GM12878 (cell line): ENCODE measurements at regions not wholly inside any gene's neighbourhood (a gene's known extent, or its start where the extent isn't known, plus 50 kb on each side); places are given as distances from the start of the nearest gene placed in this dataset.

Experiments
- ATAC-seq: fragments of 200-7000 bp; cut with Tn5 transposase; 3 replicates; pipeline ENCODE4 v1.9.1; 2020; ENCODE audit warnings: mild to moderate bottlenecking, moderate library complexity
- BruUV-seq: library from RNA; stranded (reverse); fragments of 400-500 nt; replicated peaks from 2 replicates; lab custom pipeline; 2021; lab: Mats Ljungman, UMichigan
- CTCF ChIA-PET: fragments of 300-600 bp; sonication (Branson Sonifier 250); formaldehyde crosslinking; extraction: SDS; loops from one replicate; lab custom pipeline; 2021; ENCODE audit warnings: inconsistent platforms; lab: Yijun Ruan, JAX
- POLR2A ChIA-PET: fragments of 350-600 bp; formaldehyde crosslinking; extraction: SDS; loops from one replicate; lab custom pipeline; 2021; ENCODE audit warnings: inconsistent platforms; lab: Charles Lee
- RAD21 ChIA-PET: fragments of 300-600 bp; sonication (Branson Sonifier 250); formaldehyde crosslinking; loops from one replicate; lab custom pipeline; 2023; ENCODE audit warnings: antibody characterized with exemption; ENCODE audit not compliant: unreplicated experiment; lab: Charles Lee
- SMC1A ChIA-PET: fragments of 300-600 bp; sonication (Branson Sonifier 250); formaldehyde crosslinking; loops from one replicate; lab custom pipeline; 2023; ENCODE audit not compliant: unreplicated experiment, uncharacterized antibody; lab: Charles Lee
- DNase-seq: peaks from one replicate; pipeline ENCODE4 v3.0.0-alpha.2; 2011; ENCODE audit warnings: low read depth, low spot score
- FAIRE-seq: peaks from 3 replicates; lab custom pipeline; 2011; peaks lifted over from hg19 to GRCh38; lab: Jason Lieb, UNC
- H2AFZ ChIP-seq: 2 replicates; pipeline ENCODE4 v1.6.0; 2011; ENCODE audit warnings: low read depth, low read length, control low read depth; ENCODE audit not compliant: control insufficient read depth
- H3K27ac ChIP-seq: 2 replicates; pipeline ENCODE4 v1.5.1; 2011; ENCODE audit warnings: control low read depth; ENCODE audit not compliant: control insufficient read depth, insufficient read depth
- H3K27me3 ChIP-seq, 2 experiments: replicated peaks in 1 of 2; 2 replicates each; pipeline versions ENCODE4 v1.6.0 to v1.6.1; 2011; ENCODE audit warnings: low read length in 1 of 2; ENCODE audit not compliant: control insufficient read depth in 2 of 2, insufficient read depth in 2 of 2
- H3K36me3 ChIP-seq, 2 experiments: 2 replicates each; pipeline ENCODE4 v1.5.1; 2011; ENCODE audit warnings: low read length in 1 of 2; ENCODE audit not compliant: control insufficient read depth in 2 of 2, insufficient read depth in 2 of 2
- H3K4me1 ChIP-seq: 2 replicates; pipeline ENCODE4 v1.6.1; 2011; ENCODE audit warnings: mild to moderate bottlenecking, low read length, moderate library complexity, mixed read lengths; ENCODE audit not compliant: control insufficient read depth, insufficient read depth
- H3K4me2 ChIP-seq: 2 replicates; pipeline ENCODE4 v1.6.0; 2011; ENCODE audit warnings: control low read depth; ENCODE audit not compliant: control insufficient read depth, insufficient read depth
- H3K4me3 ChIP-seq: fragments of 200-600 bp; sonication (generic); 2 replicates; pipeline ENCODE4 v1.5.1; 2016
- H3K79me2 ChIP-seq: 2 replicates; pipeline ENCODE4 v1.6.0; 2011; ENCODE audit warnings: low read length; ENCODE audit not compliant: control insufficient read depth, insufficient read depth
- H3K9ac ChIP-seq: 2 replicates; pipeline ENCODE4 v1.8.0; 2011; ENCODE audit warnings: low read length, control low read depth, mixed read lengths; ENCODE audit not compliant: control insufficient read depth, insufficient read depth
- H3K9me3 ChIP-seq: replicated peaks from 3 replicates; pipeline ENCODE4 v1.5.1; 2011; ENCODE audit warnings: mild to moderate bottlenecking, low read length; ENCODE audit not compliant: control insufficient read depth, insufficient read depth
- H4K20me1 ChIP-seq: 2 replicates; pipeline ENCODE4 v1.6.0; 2011; ENCODE audit not compliant: control insufficient read depth, insufficient read depth
- ASH2L ChIP-seq: fragments of 300-600, 200-600 bp; sonication (generic); IDR thresholded peaks from 2 replicates; pipeline ENCODE4 v1.6.1; 2017; ENCODE audit warnings: low read depth, mild to moderate bottlenecking, borderline replicate concordance
- ATF7 ChIP-seq: fragments of 450-650 bp; IDR thresholded peaks from 2 replicates; pipeline ENCODE4 v1.6.1; 2016; ENCODE audit warnings: low read depth, mild to moderate bottlenecking
- BHLHE40 ChIP-seq, 2 experiments: fragments of 450-650 bp in 1 of 2; IDR thresholded peaks; 2 replicates each; pipeline ENCODE4 v1.6.1; 2011 to 2017; ENCODE audit warnings: low read depth in 2 of 2, borderline replicate concordance in 1 of 2, improper control_type of control experiment in 1 of 2, low read length in 1 of 2, mild to moderate bottlenecking in 1 of 2
- CHD2 ChIP-seq: IDR thresholded peaks from 2 replicates; pipeline ENCODE4 v1.6.1; 2011; ENCODE audit warnings: low read depth, low read length, improper control_type of control experiment, borderline replicate concordance
- CTCF ChIP-seq, 3 experiments: IDR thresholded peaks in 2 of 3; conservative IDR thresholded peaks in 1 of 3; 2 replicates each; pipeline ENCODE4 v1.5.1; 2011; ENCODE audit warnings: low read depth in 3 of 3, low read length in 3 of 3, mild to moderate bottlenecking in 3 of 3, control low read depth in 2 of 3, moderate library complexity in 2 of 3, inconsistent platforms in 1 of 3, mixed read lengths in 1 of 3; ENCODE audit not compliant: control insufficient read depth in 2 of 3, insufficient read depth in 1 of 3; ENCODE audit errors: extremely low read depth in 1 of 3
- DPF2 ChIP-seq: fragments of 450-650 bp; IDR thresholded peaks from 2 replicates; pipeline ENCODE4 v1.6.1; 2017; ENCODE audit warnings: mild to moderate bottlenecking
- E2F4 ChIP-seq: IDR thresholded peaks from 2 replicates; pipeline ENCODE4 v1.6.1; 2012; ENCODE audit warnings: low read depth, low read length, improper control_type of control experiment
- EED ChIP-seq: sonication (generic); IDR thresholded peaks from 2 replicates; pipeline ENCODE4 v1.6.1; 2016; ENCODE audit warnings: antibody characterized with exemption, low read depth
- IKZF2 ChIP-seq, 2 experiments: fragments of 450-650 bp; IDR thresholded peaks; 2 replicates each; pipeline ENCODE4 v1.6.1; 2017; ENCODE audit warnings: mild to moderate bottlenecking in 2 of 2, moderate library complexity in 2 of 2
- KAT2A ChIP-seq: conservative IDR thresholded peaks from 2 replicates; pipeline ENCODE4 v1.6.1; 2011; ENCODE audit warnings: low read depth, low read length; ENCODE audit not compliant: control insufficient read depth
- MEF2B ChIP-seq: fragments of 450-650 bp; IDR thresholded peaks from 2 replicates; pipeline ENCODE4 v1.6.1; 2018; ENCODE audit warnings: mild to moderate bottlenecking, moderate library complexity; ENCODE audit not compliant: partially characterized antibody, poor library complexity, severe bottlenecking
- NKRF ChIP-seq: fragments of 450-650 bp; conservative IDR thresholded peaks from 2 replicates; pipeline ENCODE4 v1.6.1; 2017; ENCODE audit warnings: mild to moderate bottlenecking, moderate library complexity
- PKNOX1 ChIP-seq: fragments of 450-650 bp; IDR thresholded peaks from 2 replicates; pipeline ENCODE4 v1.6.1; 2016; ENCODE audit warnings: mild to moderate bottlenecking
- POLR2AphosphoS5 ChIP-seq: IDR thresholded peaks from 2 replicates; pipeline ENCODE4 v1.6.1; 2011; ENCODE audit warnings: mild to moderate bottlenecking, low read length, inconsistent platforms
- POU2F2 ChIP-seq: IDR thresholded peaks from 3 replicates; pipeline ENCODE4 v1.6.1; 2011; ENCODE audit warnings: low read depth, mild to moderate bottlenecking, low read length, borderline replicate concordance
- RELA ChIP-seq: fragments of 450-650 bp; IDR thresholded peaks from 2 replicates; pipeline ENCODE4 v1.8.0; 2014; ENCODE audit warnings: borderline replicate concordance; ENCODE audit not compliant: partially characterized antibody
- SREBF2 ChIP-seq: IDR thresholded peaks from 2 replicates; pipeline ENCODE4 v1.6.1; 2012; ENCODE audit warnings: mild to moderate bottlenecking, low read length
- ZNF207 ChIP-seq: fragments of 450-650 bp; IDR thresholded peaks from 2 replicates; pipeline ENCODE4 v1.6.1; 2014; ENCODE audit warnings: antibody characterized with exemption, mild to moderate bottlenecking, borderline replicate concordance
- in situ Hi-C: fragments of 300-500 bp; cut with MboI; formaldehyde crosslinking; loops from 9 replicates; pipeline ENCODE4 v1.14.3; 2018; ENCODE audit warnings: mixed read lengths
- intact Hi-C: fragments of 100-400 bp; cut with micrococcal nuclease; formaldehyde crosslinking; loops from one replicate; pipeline ENCODE4 v1.14.2; 2022; ENCODE audit not compliant: unreplicated experiment

GRCh38 chr6:76466286-76466685 is 393.8 kb upstream of the IMPG1 start (continued):
- peak; percentile 45; the same call in 1 of the 3 replicates for TF ChIP-seq POU2F2
- TF ChIP-seq IKZF2 (IDR thresholded peaks at IDR 0.05) = 0 out of 4 replicates have a peak, but pooled peaks of 1 of the 2 experiments have one; percentile 23
- no peak for TF ChIP-seq E2F4
- TF ChIP-seq DPF2 = 0 out of 2 replicates have a peak, but pooled peaks have one; percentile 28
- TF ChIP-seq RELA = peak; percentile 34
- peak in 1 of 2 experiments; percentile 19; a peak in 1 of 4 replicates for TF ChIP-seq BHLHE40 (IDR thresholded peaks at IDR 0.05; ENCODE audit: borderline replicate concordance in 1 of 2, low read depth in 2 of 2, low read length in 1 of 2)

GRCh38 chr6:76465410-76465809 is 392.9 kb upstream of the IMPG1 start:
- Histone ChIP-seq H3K9me3 (no peaks in the 10 kb centered on the region; the same call in 2 of the 3 replicates), H3K4me1 (no peaks in the 10 kb centered on the region), H3K9ac (no peak overlapping the region), H2AFZ (no peak overlapping the region), H3K79me2 (no peaks in the 10 kb centered on the region), H3K27ac (no peak overlapping the region), H3K36me3 (no peaks in the 10 kb centered on the region), H3K4me2 (no peak overlapping the region), H3K4me3 (no peak overlapping the region), H3K27me3 (no peaks in the 10 kb centered on the region), H4K20me1 (no peaks in the 10 kb centered on the region)
- POLR2A ChIA-PET = no interaction called here
- SMC1A ChIA-PET = interaction anchor here (0.6 kb wide), 1 partner anchor 909 kb away, joined by 3 read pairs; no protein-coding TSS in a partner anchor
- DNase-seq = no peak
- CTCF ChIA-PET = interaction anchor here (1.1 kb wide), 1 partner anchor 9 kb away, joined by 4 read pairs; no protein-coding TSS in a partner anchor
- no peak for FAIRE-seq
- RAD21 ChIA-PET = interaction anchor here (1.3 kb wide), 1 partner anchor 45 kb away, joined by 3 read pairs; no protein-coding TSS in a partner anchor
- intact Hi-C loops = no loop called here
- in situ Hi-C loops = no loop called here
- peak; percentile 69 for ATAC-seq
- no TSS peak for BruUV-seq
- TF ChIP-seq EED (no peak), SREBF2 (no peak), KAT2A (no peak), MEF2B (no peak), CTCF (IDR thresholded peaks at IDR 0.05 in 2 of 3, conservative IDR thresholded peaks at IDR 0.05 in 1 of 3; ENCODE audit: control insufficient read depth in 2 of 3, extremely low read depth in 1 of 3, insufficient read depth in 1 of 3, low read depth in 3 of 3, low read length in 3 of 3) (no peak), ZNF207 (no peak), ASH2L (no peak), ATF7 (no peak), PKNOX1 (peak; percentile 32; the same call in 1 of the 2 replicates), POLR2AphosphoS5 (no peak), NKRF (no peak), CHD2 (no peak)
